Stimulated activated CD4-positive, alpha-beta T cell treated with anti-CD3 and anti-CD28 coated beads, Interleukin-4, amount 100 ng/mL, for 24 hours (primary cell): ENCODE measurements at regions not wholly inside any gene's neighbourhood (a gene's known extent, or its start where the extent isn't known, plus 50 kb on each side); places are given as distances from the start of the nearest gene placed in this dataset.
"Not testable (repeated sequence)": the region's sequence is repeated elsewhere in the genome, so short reads cannot be mapped to it uniquely, and the experiment has no call there.

ENCODE experiments used
- DNase-seq: peaks from one replicate; pipeline ENCODE4 v3.0.0-alpha.2; 2020

DNA sequence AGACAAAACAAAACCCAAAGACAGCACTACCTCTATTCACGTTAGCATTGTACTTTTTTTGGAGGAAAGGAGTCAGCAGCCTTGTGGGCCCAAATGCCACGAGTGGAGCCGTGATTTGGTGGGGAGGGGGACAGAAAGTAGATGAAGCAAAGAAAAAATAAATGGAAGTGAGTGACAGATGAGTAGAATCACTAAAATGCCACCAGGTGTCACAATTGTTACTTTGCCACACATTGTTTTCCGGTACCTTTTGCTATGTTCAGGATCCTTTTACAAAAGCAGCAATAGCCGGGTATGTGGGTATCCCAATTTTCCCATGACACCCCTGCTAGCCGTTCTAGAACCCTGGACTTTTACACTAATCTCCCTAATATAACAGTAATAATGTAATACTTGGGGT lies 85.0 kb upstream of the AK4 start:
- no peak for DNase-seq

DNA sequence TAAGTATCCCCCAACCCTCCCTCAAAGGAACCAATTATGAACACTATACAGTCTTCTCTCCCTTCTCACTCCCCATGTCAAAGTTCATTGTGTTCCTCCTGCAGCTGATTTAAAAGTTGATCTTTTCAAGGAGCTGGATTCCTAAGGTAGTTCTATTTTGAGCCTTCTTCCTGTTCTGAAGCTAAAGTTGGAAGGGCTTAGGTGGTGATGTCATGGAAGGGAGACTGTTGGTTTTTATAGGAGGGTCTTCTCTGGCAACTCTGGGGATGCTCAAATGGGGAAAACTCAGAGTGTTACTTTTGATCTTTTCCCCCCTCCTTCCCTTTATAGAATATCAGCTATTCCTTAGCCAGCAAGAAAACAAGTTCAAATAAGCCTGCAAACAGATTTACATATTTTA lies 83.0 kb upstream of the AK4 start:
- no peak for DNase-seq

DNA sequence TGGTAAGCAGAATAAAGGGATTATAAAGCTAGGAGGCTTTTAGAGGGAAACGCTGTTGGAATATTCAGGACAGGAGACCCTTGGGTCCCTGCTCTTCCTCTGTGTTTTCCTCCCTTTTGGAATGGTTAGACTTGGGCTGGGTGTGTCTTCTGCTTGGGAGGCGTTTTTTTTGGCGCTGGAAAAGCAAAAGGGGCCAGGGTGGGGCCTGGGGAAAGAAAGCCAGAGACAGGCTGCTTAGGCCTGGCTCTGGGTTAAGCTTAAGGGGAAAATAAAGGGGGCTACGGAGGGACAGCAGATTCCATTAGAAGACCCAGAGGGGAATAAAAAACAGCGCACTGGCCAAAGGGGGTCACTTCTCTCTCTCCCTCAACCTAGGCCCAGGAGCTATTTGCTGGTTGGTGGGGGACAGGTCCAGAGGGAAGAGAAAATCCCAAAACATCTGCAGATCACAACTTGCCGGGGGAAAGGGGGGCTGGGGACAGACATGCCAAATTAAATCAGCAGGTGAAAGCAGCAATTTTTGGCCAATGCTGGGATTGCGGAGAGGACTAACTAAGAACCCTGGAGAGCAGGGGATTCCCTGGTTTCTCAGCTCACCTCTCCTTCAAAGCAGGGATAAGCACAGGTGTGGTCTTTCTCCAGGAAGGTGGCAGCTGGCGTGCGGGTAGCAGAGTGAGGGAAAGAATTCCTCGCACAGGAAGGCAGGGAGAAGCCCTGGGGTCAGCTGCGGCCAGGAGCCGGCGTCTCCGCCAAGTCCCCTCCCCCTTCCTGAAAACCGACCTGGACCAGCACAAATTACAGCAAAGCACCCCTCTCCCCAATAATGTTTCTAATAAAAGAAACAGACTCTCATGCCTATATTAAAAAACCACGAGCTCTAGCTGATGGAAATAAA lies 82.2 kb upstream of the AK4 start:
- DNase-seq: no peak

DNA sequence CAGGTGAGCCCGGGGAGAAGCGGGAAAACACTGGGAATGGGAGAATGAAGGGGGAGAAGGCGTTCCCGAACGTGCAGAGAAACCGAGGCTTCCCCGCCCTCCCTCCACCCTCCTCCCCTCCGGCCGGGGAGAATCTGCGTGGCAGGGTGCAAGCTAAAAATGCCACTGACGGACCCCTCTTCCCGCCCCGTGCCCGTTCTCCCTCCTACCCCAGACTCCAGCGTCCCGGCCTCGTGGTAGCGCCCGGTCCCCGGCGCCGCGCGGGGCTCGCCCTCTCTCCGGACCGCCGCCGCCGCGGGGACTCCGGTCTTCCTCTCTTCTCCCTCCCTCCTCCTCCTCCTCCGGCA lies 81.6 kb upstream of the AK4 start:
- no peak for DNase-seq

DNA sequence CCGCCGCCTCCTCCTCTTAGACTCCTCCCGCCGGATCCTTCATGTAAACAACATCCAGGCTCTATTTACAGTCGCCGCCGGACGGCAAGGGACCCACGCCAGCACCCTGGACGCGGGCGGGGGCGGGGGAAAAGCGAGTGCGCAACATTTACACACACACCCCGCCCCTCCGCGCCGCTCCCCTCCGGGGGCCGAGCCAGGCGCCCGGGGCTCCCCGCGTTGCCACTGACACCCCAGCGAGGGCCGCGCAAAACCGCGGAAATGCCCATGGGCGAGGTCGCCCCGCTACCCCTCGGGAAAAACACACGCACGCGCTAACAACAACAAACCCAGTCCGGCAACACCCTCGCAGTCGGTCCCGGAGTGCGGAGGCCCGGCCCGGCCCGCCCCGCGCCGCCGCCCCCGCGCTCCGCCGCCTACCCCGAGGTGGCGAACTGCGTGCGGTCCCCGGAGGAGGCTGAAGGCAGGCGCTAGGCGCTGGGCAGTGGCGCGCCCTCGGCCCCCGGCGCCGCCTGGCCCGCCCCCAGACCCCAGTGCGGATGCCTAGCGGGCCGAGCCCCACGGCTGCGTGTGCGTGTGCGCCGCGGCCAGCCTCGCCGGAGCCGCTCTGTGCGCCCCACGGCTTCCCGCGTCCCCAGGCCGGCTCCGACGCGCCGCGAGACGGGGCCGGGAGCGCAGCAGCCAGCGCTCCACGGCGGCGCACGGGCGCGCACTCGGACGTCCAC lies 81.1 kb upstream of the AK4 start:
- peak; percentile 73 for DNase-seq

DNA sequence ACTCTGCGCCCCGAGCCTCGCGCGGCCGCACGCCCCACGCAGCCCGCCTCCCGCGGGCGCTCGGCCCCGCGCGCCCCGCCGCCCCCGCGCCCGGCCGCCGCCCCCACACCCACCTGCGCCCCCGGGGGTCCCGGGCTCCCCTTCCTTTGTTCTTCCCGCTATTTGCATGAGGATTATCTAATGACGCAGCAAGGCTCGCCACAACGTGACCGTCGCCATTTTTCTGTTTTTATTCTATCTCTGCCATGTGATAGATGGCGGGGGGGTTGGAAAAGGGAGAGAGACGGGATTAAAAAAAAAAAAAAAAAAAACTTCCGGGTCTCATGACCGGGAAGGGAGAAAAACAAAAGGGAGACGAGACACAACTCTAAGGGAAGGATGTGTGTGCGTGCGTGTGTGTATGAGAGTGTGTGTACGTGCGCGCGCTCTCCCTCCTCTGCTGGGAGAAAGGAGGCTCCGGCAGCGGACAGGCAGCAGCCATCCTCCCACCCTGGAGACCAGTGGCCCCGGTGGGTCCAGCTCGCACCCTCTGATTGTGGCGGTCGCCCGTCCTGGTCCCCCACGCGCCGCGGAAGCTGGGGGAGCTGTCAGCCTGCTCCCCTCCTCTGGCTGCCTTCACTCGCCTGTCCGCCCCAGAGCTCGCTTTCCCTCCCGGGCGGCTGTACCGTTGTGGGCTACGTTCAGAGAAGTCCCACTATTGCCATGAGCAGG lies 80.4 kb upstream of the AK4 start:
- peak; percentile 64 for DNase-seq

DNA sequence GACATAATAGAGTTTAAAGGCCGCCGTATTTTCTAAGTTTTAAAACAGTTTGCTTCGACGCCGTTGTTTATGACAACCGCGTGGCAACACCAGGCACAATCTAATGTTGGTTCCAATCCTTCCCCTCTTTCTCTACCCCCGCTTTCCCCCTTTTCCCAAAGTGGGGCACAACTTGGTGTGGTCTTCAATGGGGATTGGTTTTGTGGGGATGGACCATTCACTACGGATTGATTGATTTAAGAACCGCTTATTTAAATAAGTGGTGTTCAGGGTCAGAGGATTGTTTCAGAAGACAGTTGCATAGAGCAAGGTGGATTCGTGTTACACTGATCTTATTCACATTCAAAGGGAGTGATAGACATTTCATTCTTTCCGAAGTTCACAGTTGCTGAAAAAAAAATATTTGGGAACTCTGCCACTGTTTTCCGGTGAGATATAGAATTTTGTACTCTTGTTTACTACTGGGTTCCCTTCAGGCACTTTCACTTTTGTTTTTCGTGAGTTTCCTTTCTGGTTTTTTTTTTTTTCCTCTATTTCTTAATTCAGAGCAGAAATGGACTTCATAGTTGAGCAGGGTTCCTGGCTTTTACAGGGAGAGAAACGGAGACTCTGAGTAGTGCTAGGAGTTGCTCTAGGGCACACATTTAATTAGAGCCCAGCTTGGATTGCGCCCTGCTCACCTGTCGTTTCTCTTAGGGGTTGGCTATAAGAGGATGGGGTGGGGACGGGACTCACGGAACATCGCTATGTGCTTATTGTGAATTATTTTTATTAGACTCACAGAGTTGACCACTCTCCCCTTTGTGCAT lies 79.6 kb upstream of the AK4 start:
- DNase-seq: peak; percentile 20

DNA sequence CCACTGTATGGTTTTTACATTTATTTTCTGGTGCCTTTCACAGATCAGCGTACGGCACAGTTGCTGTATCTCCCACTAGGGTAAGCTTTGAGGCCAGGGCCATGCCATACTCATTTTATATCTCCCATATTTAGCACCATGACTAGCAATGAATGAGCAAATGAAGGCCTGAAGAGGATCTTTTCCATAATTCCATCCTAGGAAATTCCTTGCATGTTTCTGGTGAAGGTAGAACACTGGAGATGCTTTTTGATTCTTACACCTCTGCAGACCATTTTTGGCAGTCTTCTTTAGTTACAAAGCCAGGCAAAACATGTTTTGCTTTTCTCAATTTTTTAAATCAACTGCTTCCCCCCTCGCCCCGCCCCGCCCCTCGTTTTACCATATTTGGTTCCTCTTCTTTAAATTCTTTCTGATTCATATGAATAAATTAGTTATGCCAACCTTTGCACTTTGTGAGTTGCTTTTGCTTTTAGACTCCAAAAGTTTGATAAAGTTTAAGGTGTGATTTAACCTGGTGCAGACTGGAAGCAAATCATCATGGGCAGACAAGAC lies 78.9 kb upstream of the AK4 start:
- DNase-seq: peak; percentile 47

DNA sequence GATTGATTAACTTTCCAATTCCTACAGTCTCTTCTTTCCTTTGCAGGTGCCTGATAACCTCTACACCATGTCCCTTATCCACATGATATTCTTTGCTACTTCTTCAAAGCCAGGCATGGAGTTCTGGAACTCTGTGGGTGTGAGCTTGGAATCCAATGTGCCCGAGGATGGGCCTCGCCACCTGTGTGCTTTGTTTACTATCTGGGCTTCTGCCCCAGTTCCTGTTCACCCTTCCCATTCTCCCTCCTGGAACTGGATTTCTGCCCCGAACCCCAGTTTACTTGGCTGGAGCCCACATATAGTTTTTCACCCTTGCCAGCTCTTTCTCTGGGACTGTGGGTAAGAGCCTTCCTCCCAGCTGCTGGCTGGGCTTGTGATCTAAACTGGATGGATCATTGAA lies 75.2 kb upstream of the AK4 start:
- no peak for DNase-seq

DNA sequence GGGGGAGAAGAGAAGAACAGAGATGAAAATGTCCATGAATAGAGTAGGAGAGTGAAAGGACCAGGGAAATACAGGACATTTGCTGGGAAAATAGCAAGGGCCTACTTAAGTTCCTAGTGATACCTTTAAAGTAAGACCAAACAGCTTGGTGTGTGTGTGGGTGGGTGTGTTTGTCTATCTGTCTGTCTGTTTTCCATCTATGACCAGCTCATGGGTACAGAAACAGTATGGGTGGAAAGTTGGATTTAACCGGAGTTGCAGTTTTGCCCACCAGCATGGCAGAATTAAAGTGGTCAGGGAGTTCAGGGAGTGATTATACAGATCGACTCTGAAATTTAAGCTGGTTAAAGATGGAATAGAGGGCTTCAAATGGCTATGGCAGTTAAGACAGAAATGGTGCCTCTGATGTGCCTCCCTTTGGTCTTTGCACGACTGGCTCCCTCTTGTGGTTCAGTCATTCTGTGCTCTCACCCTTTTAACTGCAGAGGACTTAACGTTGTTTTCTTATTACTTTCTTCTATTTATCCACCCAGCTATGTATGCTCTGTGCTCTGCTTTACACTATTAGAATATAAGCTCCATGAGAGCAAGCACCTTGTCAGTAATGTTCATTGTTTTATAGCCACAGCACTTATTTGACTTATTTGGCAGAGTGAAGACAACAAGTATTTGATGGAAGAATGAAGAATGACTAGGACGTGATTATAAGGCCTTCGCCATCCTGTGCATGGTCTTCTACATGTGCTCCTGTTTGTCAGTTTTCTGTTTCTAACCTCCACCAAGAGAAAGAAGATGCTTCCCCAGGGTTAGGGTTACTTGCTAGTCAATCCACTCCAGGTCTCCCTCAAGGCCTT lies 72.7 kb upstream of the AK4 start:
- DNase-seq: peak; percentile 71

DNA sequence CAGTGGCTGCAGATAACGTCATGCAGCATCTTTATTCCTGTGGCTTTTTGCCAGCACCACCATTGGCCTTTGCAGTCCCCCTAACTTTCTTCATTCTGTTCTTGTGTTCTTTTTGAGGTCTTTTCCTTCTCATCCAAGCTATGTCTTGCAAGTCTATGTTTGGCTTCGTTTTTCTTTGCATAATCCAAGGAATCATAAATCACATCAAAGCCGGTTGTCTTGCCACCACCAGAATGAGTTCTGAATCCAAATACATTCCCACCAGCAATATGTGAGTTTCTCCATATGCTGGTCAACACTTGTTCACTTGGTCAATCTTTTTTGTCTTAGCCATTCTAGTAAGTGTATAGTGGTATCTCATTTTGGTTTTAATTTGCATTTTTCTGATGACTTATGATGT lies 70.6 kb upstream of the AK4 start:
- no peak for DNase-seq

DNA sequence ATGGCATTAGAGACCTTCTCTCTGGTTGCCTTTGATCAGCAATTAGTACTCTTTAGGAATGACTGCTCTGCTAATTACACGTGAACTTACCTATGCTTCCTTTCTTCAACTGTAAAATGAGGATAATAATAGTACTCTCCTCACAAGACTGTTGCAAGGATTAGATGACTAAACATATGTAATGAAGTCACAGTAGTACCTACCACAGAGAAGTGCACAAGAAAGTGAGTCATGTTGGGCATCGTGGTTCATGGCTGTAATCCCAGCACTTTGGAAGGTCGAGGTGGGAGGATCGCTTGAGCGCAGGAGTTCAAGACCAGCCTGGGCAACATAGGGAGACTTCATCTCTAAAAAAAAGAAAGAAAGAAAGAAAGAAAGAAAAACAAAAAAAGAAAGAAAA lies 68.1 kb upstream of the AK4 start:
- no peak for DNase-seq

DNA sequence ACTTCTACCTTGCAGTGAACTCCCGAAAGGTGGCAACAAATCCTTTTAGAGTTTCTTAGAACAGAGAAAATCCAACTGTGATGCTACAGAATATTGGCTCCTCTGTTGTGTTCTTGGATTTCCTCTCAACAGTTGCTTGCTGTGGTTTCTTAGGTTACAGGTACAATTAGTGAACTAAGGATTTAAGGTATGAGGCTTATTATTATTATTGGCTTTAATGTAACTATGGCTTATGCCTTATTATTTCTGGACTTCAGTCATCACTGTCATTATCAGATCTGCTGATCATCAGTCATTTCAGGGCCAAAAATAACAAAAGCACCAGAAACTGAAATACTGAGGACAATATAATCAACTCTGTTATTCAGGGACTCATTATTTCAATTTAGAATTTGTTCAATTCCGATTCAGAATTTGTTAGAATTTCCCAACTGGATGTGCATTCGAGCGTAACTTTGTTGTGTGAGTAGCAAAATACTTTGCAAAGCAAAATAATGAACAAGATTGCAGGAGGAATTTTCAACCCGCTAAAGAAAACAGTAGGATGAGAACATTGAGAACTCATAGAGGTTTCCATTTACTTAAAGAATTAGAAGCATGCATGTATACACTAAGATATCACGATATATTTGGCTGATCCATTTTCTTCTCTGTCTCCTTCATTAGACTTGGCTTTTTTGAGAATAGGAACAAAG lies 65.5 kb upstream of the AK4 start:
- DNase-seq: no peak

DNA sequence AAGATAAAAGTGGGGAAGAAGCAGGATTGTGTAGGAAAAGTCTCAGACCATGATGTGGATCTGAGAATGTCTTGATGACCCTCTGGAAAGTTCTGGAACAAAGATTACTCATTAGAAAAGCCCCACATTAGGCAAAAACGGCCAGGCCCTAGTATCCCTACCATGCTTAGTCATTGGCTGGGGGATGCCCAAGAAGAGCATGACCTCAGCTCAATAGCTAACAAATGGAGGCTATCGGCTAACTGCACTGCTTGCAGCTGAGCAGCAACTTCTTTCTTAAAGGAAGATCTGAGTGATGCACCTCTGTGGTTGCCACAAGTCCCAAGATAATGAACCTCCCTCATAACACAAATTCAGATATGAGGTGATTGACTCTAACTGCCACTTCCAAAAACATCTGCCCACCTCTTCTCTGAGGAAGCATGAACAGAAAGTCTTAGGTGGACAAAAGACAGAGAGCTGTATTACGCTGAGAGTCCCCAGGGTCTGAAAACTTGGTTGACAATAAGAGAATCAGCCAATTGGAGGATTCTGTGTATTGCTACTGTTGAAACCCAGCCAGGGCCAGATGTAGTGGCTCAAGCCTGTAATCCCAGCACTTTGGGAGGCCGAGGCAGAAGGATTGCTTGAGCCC lies 64.6 kb upstream of the AK4 start:
- no peak for DNase-seq

DNA sequence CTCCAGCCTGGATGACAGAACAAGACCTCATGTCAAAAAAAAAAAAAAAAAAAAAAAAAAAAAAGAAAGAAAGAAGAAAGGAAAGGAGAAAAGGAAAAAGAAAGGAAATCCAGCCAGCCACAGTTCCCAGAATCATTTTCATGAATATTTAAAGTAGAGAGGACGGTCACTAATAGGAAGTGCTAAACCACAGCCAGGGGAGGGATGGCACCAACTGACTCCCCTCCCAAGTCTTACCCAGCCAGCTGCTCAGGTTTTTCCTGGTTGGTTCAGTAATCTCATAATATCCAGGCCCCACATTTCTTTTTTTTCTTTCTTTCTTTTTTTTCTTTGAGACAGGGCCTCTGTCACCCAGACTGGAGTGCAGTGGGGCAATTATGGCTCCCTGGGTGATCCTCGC lies 63.9 kb upstream of the AK4 start:
- DNase-seq: no peak

DNA sequence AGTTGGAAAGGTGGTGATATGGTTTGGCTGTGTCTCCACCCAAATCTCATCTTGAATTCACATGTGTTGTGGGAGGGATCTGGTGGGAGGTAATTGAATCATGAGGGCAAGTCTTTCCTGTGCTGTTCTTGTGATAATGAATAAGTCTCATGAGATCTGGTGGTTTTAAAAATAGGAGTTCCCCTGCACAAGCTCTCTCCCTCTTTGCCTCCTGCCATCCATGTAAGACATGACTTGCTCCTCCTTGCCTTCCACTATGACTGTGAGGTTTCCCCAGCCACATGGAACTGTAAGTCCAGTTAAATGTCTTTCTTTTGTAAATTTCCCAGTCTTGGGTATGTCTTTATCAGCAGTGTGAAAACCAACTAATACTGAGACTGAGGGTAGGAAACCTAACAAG lies 60.5 kb upstream of the AK4 start:
- not testable (repeated sequence) for DNase-seq

DNA sequence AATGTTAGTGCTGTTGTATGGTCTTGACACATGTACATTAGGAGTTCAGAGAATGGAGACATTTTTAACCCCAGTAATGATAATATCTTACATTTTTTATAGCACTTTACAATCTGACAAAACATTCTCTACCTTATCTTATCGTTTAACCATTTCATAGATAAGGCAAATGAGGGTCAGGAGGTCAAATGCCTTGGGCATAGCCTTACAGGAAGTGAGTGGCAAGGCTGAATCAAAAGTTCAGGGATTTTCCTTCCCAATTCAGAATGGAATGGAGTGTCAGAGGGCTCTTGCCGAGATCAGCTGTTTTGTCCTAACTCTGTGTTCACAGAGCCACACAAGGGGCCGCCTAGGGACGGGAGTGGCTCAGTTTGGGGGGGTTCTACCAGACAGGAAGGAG lies 57.6 kb upstream of the AK4 start:
- no peak for DNase-seq

DNA sequence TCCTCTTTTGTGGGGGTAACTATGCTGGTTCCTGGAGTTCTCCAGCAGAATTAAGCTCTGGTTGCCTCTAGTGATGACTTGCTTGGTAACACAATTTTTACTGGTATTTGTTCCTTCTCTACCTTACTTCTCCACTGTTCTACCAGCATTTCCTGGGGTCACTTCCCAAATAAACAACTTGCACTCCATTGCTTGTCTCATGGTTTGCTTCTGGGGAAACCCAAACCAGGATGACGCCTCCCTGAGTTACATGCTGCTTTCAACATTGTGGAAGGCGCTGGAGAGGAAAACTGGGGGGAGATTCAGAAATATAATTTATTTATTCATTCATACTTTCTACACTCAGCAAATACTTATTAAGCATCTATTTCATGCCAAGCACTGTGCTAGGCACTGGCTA lies 55.3 kb upstream of the AK4 start:
- no peak for DNase-seq

DNA sequence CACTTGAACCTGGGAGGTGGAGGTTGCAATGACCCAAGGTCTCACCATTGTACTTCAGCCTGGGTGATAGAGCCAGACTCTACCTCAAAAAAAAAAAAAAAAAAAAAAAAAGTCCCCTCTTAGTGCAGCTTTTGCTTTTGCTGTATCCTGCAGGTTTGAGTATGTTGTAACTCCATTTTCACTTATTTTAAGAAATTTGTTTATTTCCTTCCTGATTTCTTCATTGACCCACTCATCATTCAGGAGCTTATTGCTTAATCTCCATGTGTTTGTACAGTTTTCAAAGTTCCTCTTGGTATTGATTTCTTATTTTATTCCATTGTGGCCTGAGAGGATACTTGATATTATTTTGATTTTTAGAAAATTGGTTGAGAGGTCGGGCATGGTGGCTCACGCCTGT lies 50.9 kb upstream of the AK4 start:
- no peak for DNase-seq
